ENCODE measurements at regions not wholly inside any gene's neighbourhood (a gene's known extent, or its start where the extent isn't known, plus 50 kb on each side); places are given as distances from the start of the nearest gene placed in this dataset.

DNA sequence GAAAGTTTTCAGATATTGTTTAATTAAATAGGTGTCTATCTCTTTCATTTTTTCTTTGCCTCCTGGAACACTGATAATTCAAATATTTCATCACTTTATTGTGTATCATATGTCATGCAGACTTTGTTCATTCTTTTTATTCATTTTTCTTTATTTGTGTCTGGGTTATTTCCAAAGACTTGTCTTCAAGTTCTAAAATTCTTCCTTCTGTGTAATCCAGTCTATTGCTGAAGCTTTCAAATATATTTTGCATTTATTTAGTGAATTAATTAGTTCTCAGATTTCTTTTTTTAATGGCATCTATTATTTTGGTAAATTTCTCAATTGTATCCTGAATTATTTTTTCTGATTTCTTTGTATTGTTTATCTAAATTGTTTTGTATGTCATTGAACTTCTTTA is 70.1 kb downstream of the ZNF330 start:
- no peak for TF ChIP-seq ZFX (IDR thresholded peaks at IDR 0.05; ENCODE audit: borderline replicate concordance)
- no peak for TF ChIP-seq CTCF (IDR thresholded peaks at IDR 0.05)
- no peak overlapping the region for H3K27ac ChIP-seq

GRCh38 chr4:141294306-141294705 is 73.6 kb downstream of the ZNF330 start:
- H3K27ac ChIP-seq = no peak overlapping the region
- TF ChIP-seq CTCF (IDR thresholded peaks at IDR 0.05) (no peak), ZFX (IDR thresholded peaks at IDR 0.05; ENCODE audit: borderline replicate concordance) (no peak)

DNA sequence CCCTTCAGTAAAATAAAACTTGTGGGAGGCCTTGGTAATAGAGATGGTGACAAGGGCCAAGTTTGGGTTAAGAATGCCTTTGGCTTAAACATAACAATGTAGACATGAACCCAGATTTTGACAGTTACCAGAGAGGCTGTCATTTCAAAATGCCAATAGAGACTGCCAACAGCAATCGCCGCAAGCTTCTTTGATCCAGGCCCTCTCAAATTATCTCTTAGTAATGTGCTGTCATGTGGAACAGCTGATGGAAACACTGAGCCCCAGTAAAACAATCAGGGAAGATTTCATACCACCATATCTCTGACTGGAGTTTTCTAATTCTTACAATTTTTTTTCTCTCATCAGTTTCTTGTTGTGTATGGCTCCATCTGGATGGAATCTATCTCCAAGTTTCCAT is 80.5 kb downstream of the ZNF330 start:
- H3K27ac ChIP-seq = no peak overlapping the region
- TF ChIP-seq ZFX (IDR thresholded peaks at IDR 0.05; ENCODE audit: borderline replicate concordance) (no peak), CTCF (IDR thresholded peaks at IDR 0.05) (no peak)

DNA sequence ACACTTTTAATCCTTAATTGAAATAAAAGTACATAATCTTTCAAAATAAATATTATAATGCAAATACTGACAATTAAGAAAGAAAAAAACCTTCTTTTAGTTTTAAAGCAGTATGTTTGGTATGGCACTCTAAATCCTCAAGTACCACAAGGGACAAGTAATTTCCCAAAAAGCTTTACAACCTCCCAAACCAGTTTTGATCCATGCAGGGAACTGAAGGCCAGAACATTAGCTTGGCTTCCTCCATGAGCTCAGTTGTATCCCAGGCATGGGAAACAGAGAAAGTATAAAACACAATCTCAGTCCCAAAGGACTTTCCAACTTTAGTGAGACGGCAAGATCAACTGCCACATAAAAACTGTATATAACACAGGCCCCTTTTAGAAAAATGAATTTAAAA is 82.2 kb downstream of the ZNF330 start:
- H3K27ac ChIP-seq = no peak overlapping the region
- no peak for TF ChIP-seq CTCF (IDR thresholded peaks at IDR 0.05)
- TF ChIP-seq ZFX (IDR thresholded peaks at IDR 0.05; ENCODE audit: borderline replicate concordance) = no peak

DNA sequence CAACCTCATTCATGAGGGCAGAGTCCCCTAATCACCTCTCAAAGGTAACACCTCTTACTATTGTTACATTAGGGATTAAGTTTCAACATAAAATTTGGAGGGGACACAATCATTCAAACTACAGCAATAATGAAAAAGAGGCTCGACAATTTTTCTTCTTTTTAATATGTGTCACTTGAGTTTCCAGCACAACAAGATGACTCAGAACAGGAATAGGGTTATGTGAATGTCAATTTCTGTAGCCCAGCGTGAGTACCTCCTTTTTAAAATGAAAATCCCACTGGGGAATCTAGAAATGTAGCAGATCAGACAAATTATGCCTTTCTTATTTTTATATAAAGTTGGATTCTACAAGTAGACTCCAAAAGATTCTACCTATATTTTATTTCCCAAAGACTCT is 83.7 kb downstream of the ZNF330 start:
- no peak overlapping the region for H3K27ac ChIP-seq
- TF ChIP-seq CTCF (IDR thresholded peaks at IDR 0.05) (no peak), ZFX (IDR thresholded peaks at IDR 0.05; ENCODE audit: borderline replicate concordance) (no peak)

- no peak overlapping the region for H3K27ac ChIP-seq
Measured at GRCh38 chr4:141306331-141306730, 85.6 kb downstream of the ZNF330 start.

DNA sequence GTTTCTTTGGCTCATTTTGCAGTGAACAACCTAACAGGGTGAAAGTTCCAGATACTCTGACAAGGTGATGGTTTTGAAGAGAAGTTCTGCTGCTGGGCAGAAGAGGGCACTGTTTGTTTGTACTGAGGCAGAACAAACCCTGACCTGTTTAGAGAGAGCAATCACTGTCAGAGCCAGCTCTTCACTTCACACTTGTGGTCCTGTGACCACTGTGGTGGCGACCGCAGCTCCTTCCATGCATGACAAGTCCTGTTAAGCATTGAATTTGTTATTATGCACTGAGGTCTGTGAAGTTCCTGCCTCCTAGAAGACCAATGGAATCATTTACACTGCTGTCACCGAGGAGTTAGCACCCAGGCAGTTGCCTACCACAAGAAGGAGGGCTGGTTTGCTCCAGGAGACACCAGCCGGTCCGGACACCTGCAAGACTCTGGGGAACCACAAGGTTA is 86.6 kb downstream of the ZNF330 start:
- TF ChIP-seq ZFX (IDR thresholded peaks at IDR 0.05; ENCODE audit: borderline replicate concordance) (no peak), CTCF (IDR thresholded peaks at IDR 0.05) (peak; percentile 84)
- H3K27ac ChIP-seq = no peak overlapping the region

More at GRCh38 chr4:141306331-141306730, 85.6 kb downstream of the ZNF330 start:
- no peak for TF ChIP-seq CTCF (IDR thresholded peaks at IDR 0.05)
- no peak for TF ChIP-seq ZFX (IDR thresholded peaks at IDR 0.05; ENCODE audit: borderline replicate concordance)
